GM19035 (cell line): ENCODE measurements at regions not wholly inside any gene's neighbourhood (a gene's known extent, or its start where the extent isn't known, plus 50 kb on each side); places are given as distances from the start of the nearest gene placed in this dataset.

Source experiments
- ATAC-seq: cut with Tn5 transposase; IDR thresholded peaks from one replicate; pipeline ENCODE4 v1.9.1; 2021; ENCODE audit not compliant: unreplicated experiment

GRCh38 chr18:39529358-39529757, 1963.8 kb upstream of the CELF4 start:
- ATAC-seq: no peak

- ATAC-seq: no peak
Observed at GRCh38 chr18:39527465-39527864, 1961.9 kb upstream of the CELF4 start.

- no peak for ATAC-seq
Observed at GRCh38 chr18:39524370-39524769, 1958.8 kb upstream of the CELF4 start.

- ATAC-seq: no peak
Observed at GRCh38 chr18:39523281-39523680, 1957.7 kb upstream of the CELF4 start.

- no peak for ATAC-seq
Observed at GRCh38 chr18:39521164-39521563, 1955.6 kb upstream of the CELF4 start.

GRCh38 chr18:39519741-39520140, 1954.1 kb upstream of the CELF4 start:
- no peak for ATAC-seq

GRCh38 chr18:39515299-39515698, 1949.7 kb upstream of the CELF4 start:
- ATAC-seq: no peak

GRCh38 chr18:39513186-39513585, 1947.6 kb upstream of the CELF4 start:
- no peak for ATAC-seq

- no peak for ATAC-seq
Observed at GRCh38 chr18:39506581-39507330, 1941.2 kb upstream of the CELF4 start.

GRCh38 chr18:39500306-39500705, 1934.7 kb upstream of the CELF4 start:
- no peak for ATAC-seq

- ATAC-seq: no peak
Observed at GRCh38 chr18:39497821-39498220, 1932.2 kb upstream of the CELF4 start.

GRCh38 chr18:39496986-39497385, 1931.4 kb upstream of the CELF4 start:
- no peak for ATAC-seq

- ATAC-seq: no peak
Observed at GRCh38 chr18:39494211-39494896, 1928.8 kb upstream of the CELF4 start.

GRCh38 chr18:39491408-39491807, 1925.8 kb upstream of the CELF4 start:
- no peak for ATAC-seq

- no peak for ATAC-seq
Observed at GRCh38 chr18:39489431-39489830, 1923.8 kb upstream of the CELF4 start.

GRCh38 chr18:39487932-39488331, 1922.3 kb upstream of the CELF4 start:
- no peak for ATAC-seq

GRCh38 chr18:39486268-39486667, 1920.7 kb upstream of the CELF4 start:
- ATAC-seq: no peak

- ATAC-seq: no peak
Observed at GRCh38 chr18:39485696-39486095, 1920.1 kb upstream of the CELF4 start.

- ATAC-seq: no peak
Observed at GRCh38 chr18:39481281-39481680, 1915.7 kb upstream of the CELF4 start.

- no peak for ATAC-seq
Observed at GRCh38 chr18:39480494-39481195, 1915.0 kb upstream of the CELF4 start.

- no peak for ATAC-seq
Observed at GRCh38 chr18:39464006-39464405, 1898.4 kb upstream of the CELF4 start.

- ATAC-seq: no peak
Observed at GRCh38 chr18:39462436-39462835, 1896.8 kb upstream of the CELF4 start.
